SIG-M5 treated with dmso at 0.1 percent for 504 hours (cell line): ENCODE measurements at regions not wholly inside any gene's neighbourhood (a gene's known extent, or its start where the extent isn't known, plus 50 kb on each side); places are given as distances from the start of the nearest gene placed in this dataset.

Experiments
- DNase-seq: peaks from one replicate; lab custom pipeline; 2025; ENCODE audit not compliant: unreplicated experiment; lab: John Stamatoyannopoulos, UW

DNA sequence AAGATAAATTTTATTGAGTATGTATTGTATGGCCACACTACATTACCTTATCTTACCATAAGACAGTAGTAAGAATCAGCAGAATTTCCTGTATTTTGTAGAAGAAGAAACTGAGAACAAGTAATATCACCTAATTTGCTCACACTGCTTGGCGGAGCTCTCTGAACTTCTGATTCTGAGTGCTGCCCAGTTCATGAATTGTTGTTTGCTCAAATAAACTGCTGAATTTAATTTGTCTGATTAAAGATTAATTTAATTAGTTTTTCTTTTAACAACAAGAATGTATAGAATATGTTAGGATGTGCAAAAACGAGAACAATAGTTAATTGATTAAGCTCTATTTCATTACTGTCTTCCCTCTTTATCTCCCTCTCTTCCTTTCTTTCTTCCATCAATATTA, 100.1 kb upstream of the ERBB4 start:
- no peak for DNase-seq

DNA sequence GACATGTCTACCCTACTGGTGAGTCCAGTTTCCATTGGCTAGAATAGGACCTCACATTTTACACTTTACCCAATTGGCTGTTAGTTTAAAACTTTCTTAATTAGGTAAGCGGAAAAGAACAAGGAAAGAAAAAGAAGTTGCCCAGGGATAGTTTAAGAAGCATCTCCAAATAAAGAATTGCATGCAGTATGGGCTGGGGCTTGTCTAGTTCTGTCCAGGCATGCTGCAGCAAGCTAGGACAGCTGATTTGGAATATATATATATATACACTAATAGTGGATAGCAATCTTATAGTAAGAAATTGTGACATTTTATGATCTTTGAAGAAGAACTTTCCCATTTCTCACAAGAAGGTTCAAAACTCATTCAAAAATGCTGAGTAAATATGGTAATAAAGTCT, 90.0 kb upstream of the ERBB4 start:
- no peak for DNase-seq

DNA sequence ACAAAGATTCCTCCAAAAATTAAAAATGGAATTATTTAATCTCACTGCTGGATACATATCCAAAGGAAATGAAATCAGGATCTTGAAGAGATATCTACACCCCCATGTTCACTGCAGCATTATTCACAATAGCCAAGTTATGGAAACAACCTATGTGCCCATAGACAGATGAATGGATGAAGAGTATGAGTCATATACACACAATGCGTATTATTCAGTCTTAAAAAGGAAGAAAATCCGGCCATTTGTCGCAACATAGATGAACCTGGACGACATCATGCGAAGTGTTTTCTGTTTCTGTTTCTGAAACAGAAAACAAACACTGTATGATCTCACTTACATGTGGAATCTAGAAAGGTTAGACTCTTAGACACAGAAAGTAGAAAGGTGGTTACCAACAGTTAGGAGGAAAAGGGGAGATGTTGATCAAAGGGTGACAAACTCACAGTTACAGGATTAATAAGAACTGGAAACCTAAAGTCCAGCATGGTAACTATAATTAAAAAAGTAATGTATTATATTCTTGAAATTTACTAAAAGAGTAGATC, 87.8 kb upstream of the ERBB4 start:
- DNase-seq: no peak

DNA sequence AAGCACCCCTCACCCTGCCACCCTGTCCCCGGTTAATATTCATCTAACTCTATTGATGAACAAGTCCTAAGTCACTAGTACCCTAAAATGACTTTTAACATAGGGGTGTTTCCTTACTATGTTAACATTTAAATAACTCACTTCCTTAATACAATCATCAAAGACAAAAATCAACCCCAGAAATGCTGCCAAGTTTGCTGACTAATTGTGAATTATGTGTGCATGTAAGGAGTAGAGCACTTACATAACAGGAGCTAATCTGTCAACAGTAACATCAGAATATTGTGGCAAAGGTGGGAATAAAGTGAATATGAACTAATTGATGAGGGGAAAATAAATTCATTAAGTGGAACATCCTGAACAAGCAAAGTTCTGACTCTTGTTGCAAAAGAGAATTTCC, 81.4 kb upstream of the ERBB4 start:
- no peak for DNase-seq

DNA sequence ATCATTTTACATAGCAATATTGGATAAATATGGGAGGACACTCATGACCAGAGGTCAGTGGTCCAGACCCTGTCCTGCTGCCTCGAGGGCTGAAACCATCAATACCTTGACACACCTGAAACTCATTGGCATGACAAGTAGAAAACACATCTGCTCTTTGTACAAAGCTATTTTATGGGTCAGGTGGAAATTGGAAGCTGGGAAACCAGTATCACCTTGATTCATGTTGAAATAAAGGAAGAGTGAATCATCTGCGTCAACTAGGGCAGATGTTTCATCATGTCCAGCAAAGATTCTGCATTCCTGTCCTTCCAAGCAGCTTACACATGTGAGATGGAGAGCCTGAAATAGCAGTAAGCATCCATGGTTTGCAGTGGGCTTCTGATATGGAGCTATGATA, 80.0 kb upstream of the ERBB4 start:
- no peak for DNase-seq

DNA sequence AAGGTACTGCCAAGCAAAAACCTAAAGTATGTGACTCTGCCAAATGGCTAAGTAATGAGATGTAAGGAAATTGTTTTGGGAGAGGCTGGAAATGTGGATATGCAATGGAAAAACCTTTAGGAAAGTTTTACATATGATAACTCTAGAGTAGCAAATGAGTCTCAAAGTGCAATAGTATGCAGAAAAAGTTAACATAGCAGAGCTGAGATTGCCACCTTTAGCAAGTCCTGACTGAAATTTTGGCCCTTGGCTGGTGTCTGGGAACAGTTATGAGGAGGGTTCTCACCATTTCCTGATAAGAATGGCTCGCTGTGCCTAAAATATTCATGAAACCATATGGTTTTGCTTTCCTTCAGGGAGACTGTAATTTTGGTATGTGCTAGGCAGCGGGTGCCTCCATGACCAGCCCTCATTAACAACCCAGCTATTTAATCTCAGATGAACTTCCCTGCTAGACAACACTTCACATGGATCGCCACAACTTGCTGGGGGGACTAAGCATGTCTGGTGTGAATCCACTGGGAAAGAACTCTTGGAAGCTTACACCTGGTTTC, 72.3 kb upstream of the ERBB4 start:
- DNase-seq: no peak

DNA sequence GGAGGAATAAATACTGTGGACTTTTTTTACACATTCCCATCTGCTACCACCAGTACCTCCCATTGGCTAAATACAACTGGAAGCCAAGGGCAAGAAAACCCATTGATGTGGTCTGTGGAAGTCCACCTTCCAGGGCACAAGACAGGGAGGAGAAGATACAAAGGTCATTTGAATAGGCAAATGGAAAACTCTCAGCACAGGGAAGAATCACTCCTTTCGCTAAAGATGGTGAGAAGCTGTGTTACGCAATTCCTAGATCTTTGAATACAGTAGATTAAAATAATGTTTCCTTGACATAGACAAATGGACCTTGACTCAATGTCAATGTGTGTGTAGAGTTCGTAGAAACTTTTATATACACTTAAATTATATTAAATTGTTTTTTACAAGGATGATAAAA, 70.9 kb upstream of the ERBB4 start:
- DNase-seq: no peak

DNA sequence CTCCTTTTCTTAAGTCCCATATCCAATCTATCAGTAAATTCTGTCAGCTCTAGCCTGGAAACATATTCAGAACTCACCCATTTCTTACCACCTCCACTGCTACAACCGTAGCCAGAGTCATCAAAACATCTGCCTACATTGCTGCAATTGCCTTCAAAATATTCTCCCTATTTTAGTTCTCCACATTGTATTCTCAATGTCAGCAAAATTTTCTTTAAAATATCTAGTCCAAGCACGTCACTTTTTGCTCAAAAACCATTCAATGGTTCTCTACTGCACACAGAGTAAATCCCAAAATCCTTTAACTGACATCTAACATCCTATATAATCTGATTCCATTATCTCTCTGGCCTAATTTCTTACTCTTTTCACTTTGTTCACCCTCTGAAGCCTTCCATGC, 68.5 kb upstream of the ERBB4 start:
- no peak for DNase-seq

DNA sequence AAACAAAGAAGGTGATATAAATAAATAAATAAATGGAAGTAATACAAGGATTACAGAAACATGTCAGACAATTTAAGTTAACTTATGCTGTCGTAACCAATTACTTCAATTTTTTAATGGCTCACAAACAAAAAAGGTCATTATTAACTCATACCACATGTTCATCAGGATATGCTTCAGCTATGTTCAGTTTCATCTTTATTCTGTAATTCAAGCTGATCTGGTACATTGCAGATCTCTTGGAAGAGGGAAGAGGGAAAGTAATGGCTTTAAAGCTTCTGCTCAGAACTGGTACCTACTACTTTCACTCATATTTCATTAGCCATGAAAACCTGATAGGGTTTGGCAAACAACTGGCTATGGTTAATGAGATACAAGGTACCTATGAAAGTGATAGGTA, 67.6 kb upstream of the ERBB4 start:
- no peak for DNase-seq

DNA sequence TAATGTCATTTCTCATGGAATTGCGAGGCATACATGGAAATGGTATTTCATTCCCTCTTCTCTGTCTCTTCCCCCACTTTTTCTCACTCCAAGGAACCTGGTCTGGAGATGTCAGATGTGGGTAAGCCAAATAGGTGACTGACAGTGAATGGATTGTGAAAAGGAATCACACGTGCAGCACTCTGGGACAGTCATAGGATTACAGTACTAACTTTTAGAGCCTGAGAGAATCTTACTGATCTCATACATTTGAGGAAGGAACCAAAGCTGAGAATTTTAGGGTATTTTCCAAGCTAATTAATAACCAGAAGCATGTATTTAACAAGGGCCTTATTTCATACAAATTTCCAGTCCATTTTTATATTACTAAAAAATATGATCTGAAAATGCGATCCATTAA, 58.1 kb upstream of the ERBB4 start:
- no peak for DNase-seq

DNA sequence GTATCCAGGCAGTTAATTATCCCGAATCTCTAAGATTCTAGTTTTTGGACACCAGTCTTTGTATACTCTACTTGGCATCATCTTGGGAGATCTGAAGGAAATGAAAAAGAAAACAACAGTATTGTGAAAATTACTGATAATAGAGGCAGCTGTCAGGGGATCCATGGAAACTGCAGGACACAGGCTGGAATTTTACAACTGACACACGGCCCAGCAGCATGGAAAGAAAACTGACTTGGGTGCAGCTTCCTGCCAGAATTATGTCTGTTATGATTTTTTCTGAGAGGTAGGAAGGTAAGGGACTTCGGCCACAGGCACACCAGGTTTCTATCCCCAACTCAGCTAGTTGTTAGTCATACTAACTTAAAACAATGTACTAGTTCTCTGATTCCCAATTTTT, 57.7 kb upstream of the ERBB4 start:
- DNase-seq: no peak

DNA sequence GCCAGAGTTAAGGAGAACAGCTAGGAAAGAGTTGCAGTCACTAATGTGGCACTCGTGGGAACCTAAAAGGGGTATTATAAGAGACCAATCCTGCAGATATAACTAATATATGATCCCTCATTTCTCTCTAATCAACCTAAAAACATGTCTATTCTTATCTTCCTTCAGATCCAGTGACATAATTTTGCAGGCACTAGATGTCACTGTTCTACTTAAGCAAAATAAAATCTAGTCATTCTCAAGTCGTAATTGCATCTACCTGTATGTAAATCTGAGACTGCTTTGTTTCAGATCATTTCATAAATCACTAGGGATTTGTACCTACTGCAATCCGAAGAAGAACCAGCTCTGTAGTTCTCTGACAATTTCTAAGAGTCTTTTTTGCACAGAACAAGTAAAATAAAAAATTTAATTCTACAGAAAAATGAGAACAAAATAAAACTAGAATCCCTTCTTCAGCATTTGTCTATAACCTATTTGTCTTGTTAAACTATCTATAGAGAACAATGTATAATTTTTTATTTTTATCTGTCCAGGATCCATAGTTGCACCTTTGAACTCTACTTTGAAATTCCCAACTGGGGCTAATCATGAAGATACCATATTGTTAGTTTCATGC, 56.5 kb upstream of the ERBB4 start:
- DNase-seq: peak; percentile 40

DNA sequence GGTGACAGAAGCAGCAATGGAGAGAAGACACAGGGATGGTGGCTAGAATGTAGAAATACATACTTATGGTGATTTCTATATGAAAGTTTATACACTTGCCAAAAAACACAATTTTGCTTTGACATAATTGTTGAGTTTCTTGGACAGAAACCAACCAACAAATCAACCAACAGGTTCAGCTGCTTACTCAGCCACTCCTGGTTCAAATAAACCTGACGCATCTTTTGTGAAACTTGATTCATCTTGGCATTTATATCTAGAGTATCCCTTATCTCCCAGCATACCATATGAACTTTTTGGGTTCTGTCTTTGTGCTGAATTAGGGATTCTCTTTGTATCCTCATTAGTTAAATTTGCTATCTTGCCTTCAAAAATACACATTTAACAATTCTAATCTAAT, 54.1 kb upstream of the ERBB4 start:
- no peak for DNase-seq
